ENCODE measurements at regions not wholly inside any gene's neighbourhood (a gene's known extent, or its start where the extent isn't known, plus 50 kb on each side); places are given as distances from the start of the nearest gene placed in this dataset.

DNA sequence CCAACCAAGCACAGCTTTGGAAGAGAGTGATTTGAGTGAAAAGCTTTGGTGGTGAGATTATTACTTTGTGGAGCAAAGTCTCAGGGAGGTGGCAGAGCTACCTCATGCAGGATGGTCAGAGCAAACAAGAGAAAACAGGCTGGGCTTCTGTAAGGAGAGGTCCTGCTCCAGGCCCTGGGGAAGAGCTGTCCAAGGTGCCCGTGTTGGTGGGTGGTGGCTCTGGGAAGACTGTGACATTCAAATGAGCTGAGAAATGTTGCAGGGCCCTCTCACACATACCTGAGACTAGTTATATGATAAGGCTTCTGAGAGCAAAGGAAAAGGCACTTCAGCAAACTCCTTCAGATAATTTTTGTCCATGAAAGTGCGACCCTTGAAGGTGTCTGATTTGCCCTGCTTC lies 205.5 kb upstream of the SOX21 start:
- no peaks in the 10 kb centered on the region for H3K4me1 ChIP-seq (replicated peaks)
- TF ChIP-seq, protein P1, sequence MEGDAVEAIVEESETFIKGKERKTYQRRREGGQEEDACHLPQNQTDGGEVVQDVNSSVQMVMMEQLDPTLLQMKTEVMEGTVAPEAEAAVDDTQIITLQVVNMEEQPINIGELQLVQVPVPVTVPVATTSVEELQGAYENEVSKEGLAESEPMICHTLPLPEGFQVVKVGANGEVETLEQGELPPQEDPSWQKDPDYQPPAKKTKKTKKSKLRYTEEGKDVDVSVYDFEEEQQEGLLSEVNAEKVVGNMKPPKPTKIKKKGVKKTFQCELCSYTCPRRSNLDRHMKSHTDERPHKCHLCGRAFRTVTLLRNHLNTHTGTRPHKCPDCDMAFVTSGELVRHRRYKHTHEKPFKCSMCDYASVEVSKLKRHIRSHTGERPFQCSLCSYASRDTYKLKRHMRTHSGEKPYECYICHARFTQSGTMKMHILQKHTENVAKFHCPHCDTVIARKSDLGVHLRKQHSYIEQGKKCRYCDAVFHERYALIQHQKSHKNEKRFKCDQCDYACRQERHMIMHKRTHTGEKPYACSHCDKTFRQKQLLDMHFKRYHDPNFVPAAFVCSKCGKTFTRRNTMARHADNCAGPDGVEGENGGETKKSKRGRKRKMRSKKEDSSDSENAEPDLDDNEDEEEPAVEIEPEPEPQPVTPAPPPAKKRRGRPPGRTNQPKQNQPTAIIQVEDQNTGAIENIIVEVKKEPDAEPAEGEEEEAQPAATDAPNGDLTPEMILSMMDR (IDR thresholded peaks at IDR 0.05) = no peak
- TF ChIP-seq POLR2AphosphoS5 (IDR thresholded peaks at IDR 0.05) = no peak
- H3K36me3 ChIP-seq = no peaks in the 10 kb centered on the region
- intact Hi-C loops (cut with DNase I) = no loop called here
- DNase-seq (ENCODE audit: low spot score) = no peak
- no peaks in the 10 kb centered on the region for H3K27me3 ChIP-seq (replicated peaks; ENCODE audit: insufficient read depth)
- H3K9me3 ChIP-seq = no peaks in the 10 kb centered on the region
- 46% methylated on average over 2 of the region's 2 CpGs for WGBS
- no peak overlapping the region for H3K4me3 ChIP-seq
- no peak overlapping the region for H3K27ac ChIP-seq

GRCh38 chr13:94914895-94915294 lies 202.6 kb upstream of the SOX21 start:
- Histone ChIP-seq H3K4me3 (no peak overlapping the region), H3K4me1 (replicated peaks) (no peaks in the 10 kb centered on the region), H3K27me3 (replicated peaks; ENCODE audit: insufficient read depth) (no peaks in the 10 kb centered on the region), H3K9me3 (no peaks in the 10 kb centered on the region), H3K36me3 (no peaks in the 10 kb centered on the region), H3K27ac (no peak overlapping the region)
- 75% methylated on average over 1 of the region's 1 CpG for WGBS
- no peak for DNase-seq (ENCODE audit: low spot score)
- TF ChIP-seq POLR2AphosphoS5 (IDR thresholded peaks at IDR 0.05) (no peak), POLR2A (IDR thresholded peaks at IDR 0.05) (no peak)
- TF ChIP-seq, protein P1 (IDR thresholded peaks at IDR 0.05) = no peak
- intact Hi-C loops (cut with DNase I) = no loop called here

DNA sequence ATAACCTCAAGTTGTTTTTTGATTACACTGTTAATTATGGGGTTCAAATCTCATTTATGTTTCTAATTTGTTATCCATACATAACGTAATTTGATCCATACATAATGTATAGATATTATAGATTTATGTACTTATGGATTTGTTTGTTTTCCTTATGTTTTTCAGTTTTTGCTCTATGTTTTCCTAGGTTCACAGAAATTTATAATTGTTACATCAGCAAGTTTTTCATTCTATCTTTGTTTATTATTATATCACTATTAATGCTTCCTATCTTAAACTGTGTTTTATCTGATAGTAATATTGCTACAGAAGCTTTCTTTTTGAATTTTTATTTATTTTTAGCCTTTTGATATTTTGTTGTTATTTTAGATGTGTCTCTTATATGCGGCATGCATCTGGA lies 194.3 kb upstream of the SOX21 start:
- Histone ChIP-seq H3K27ac (no peak overlapping the region), H3K27me3 (replicated peaks; ENCODE audit: insufficient read depth) (no peaks in the 10 kb centered on the region), H3K9me3 (no peaks in the 10 kb centered on the region), H3K4me1 (replicated peaks) (no peaks in the 10 kb centered on the region), H3K36me3 (no peaks in the 10 kb centered on the region), H3K4me3 (no peak overlapping the region)
- intact Hi-C loops (cut with DNase I) = no loop called here
- TF ChIP-seq POLR2A (IDR thresholded peaks at IDR 0.05) (no peak), POLR2AphosphoS5 (IDR thresholded peaks at IDR 0.05) (no peak)
- TF ChIP-seq, protein P1 (IDR thresholded peaks at IDR 0.05) = no peak
- WGBS = 87% methylated on average over 2 of the region's 2 CpGs
- no peak for DNase-seq (ENCODE audit: low spot score)

DNA sequence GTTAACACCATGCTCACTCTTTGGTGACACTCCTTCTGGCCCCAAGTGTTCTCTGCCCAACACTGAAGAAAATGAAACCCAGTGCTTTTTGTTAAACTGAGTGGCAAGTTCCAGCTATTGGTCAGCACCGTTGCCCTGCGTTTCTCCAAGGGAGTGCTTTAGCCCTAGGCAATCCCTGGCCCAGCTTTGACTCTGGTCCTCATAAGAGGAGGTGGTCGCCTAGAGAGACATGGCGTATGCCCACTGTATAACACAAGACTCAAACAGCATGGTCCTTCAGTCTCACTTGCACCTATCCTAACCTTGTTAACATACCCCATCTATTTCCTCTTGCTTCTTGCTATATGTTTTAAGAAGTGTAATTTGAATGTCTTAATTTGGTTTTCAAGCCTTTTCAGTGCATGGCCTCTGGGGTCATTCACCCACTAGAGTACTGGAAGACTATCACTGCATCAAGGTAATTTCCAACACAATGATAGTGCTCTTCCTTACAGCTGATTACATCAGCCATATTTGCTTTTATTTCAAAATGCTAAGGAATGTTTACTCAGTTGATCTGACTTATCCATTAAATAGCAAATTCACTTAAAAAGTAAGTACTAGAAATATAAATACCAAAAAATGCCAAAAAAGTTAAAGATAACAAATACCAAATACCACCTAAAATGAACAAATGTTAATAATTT lies 190.5 kb upstream of the SOX21 start:
- no peak for TF ChIP-seq POLR2AphosphoS5 (IDR thresholded peaks at IDR 0.05)
- TF ChIP-seq, protein P1 (IDR thresholded peaks at IDR 0.05) = no peak
- TF ChIP-seq POLR2A (IDR thresholded peaks at IDR 0.05) = no peak

GRCh38 chr13:94901070-94901469 lies 188.7 kb upstream of the SOX21 start:
- intact Hi-C loops (cut with DNase I) = no loop called here
- no peaks in the 10 kb centered on the region for H3K4me1 ChIP-seq (replicated peaks)
- no peak for DNase-seq (ENCODE audit: low spot score)
- H3K27me3 ChIP-seq (replicated peaks; ENCODE audit: insufficient read depth) = no peaks in the 10 kb centered on the region
- H3K4me3 ChIP-seq = no peak overlapping the region
- WGBS = 91% methylated on average over 3 of the region's 3 CpGs
- TF ChIP-seq, protein P1 (IDR thresholded peaks at IDR 0.05) = no peak
- TF ChIP-seq POLR2AphosphoS5 (IDR thresholded peaks at IDR 0.05) (no peak), POLR2A (IDR thresholded peaks at IDR 0.05) (no peak)
- H3K9me3 ChIP-seq = no peaks in the 10 kb centered on the region
- H3K27ac ChIP-seq = no peak overlapping the region
- H3K36me3 ChIP-seq = no peaks in the 10 kb centered on the region

More for the DNA sequence above, 190.5 kb upstream of the SOX21 start:
- no peak for DNase-seq (ENCODE audit: low spot score)
- H3K27ac ChIP-seq = no peak overlapping the region
- H3K4me1 ChIP-seq (replicated peaks) = no peaks in the 10 kb centered on the region
- no peaks in the 10 kb centered on the region for H3K36me3 ChIP-seq
- H3K27me3 ChIP-seq (replicated peaks; ENCODE audit: insufficient read depth) = no peaks in the 10 kb centered on the region
- no peak overlapping the region for H3K4me3 ChIP-seq
- WGBS = 95% methylated on average over 4 of the region's 4 CpGs
- intact Hi-C loops (cut with DNase I) = no loop called here
- H3K9me3 ChIP-seq = no peaks in the 10 kb centered on the region

Measured in prostate gland (tissue), 2 donors.